ENCODE measurements at regions not wholly inside any gene's neighbourhood (a gene's known extent, or its start where the extent isn't known, plus 50 kb on each side); places are given as distances from the start of the nearest gene placed in this dataset.
"Not testable (repeated sequence)": the region's sequence is repeated elsewhere in the genome, so short reads cannot be mapped to it uniquely, and the experiment has no call there.

GRCh38 chr13:87736849-87737385, 65.7 kb downstream of the SLITRK5 start:
- DNase-seq (ENCODE audit: low read depth): peak; percentile 4

GRCh38 chr13:87754097-87754496, 82.9 kb downstream of the SLITRK5 start:
- DNase-seq (ENCODE audit: low read depth): no peak

- DNase-seq (ENCODE audit: low read depth): no peak
These were observed 98.3 kb downstream of the SLITRK5 start for GRCh38 chr13:87769445-87769844.

GRCh38 chr13:87777387-87777786, 106.2 kb downstream of the SLITRK5 start:
- peak; percentile 41 for DNase-seq (ENCODE audit: low read depth)

GRCh38 chr13:87778128-87778527, 107.0 kb downstream of the SLITRK5 start:
- no peak for DNase-seq (ENCODE audit: low read depth)

GRCh38 chr13:87779426-87779825, 108.3 kb downstream of the SLITRK5 start:
- no peak for DNase-seq (ENCODE audit: low read depth)

GRCh38 chr13:87783366-87783765, 112.2 kb downstream of the SLITRK5 start:
- no peak for DNase-seq (ENCODE audit: low read depth)

GRCh38 chr13:87788363-87788762, 117.2 kb downstream of the SLITRK5 start:
- no peak for DNase-seq (ENCODE audit: low read depth)

- DNase-seq (ENCODE audit: low read depth): no peak
These were observed 121.7 kb downstream of the SLITRK5 start for GRCh38 chr13:87792878-87793277.

- DNase-seq (ENCODE audit: low read depth): no peak
These were observed 127.4 kb downstream of the SLITRK5 start for GRCh38 chr13:87798536-87798935.

- peak; percentile 45 for DNase-seq (ENCODE audit: low read depth)
These were observed 139.2 kb downstream of the SLITRK5 start for GRCh38 chr13:87810391-87810801.

GRCh38 chr13:87810920-87811344, 139.8 kb downstream of the SLITRK5 start:
- no peak for DNase-seq (ENCODE audit: low read depth)

- no peak for DNase-seq (ENCODE audit: low read depth)
These were observed 143.2 kb downstream of the SLITRK5 start for GRCh38 chr13:87814403-87814802.

- peak; percentile 4 for DNase-seq (ENCODE audit: low read depth)
These were observed 149.1 kb downstream of the SLITRK5 start for GRCh38 chr13:87820241-87820640.

GRCh38 chr13:87821512-87821911, 150.3 kb downstream of the SLITRK5 start:
- DNase-seq (ENCODE audit: low read depth): peak; percentile 6

- not testable (repeated sequence) for DNase-seq (ENCODE audit: low read depth)
These were observed 155.1 kb downstream of the SLITRK5 start for GRCh38 chr13:87826301-87826700.

GRCh38 chr13:87827479-87827878, 156.3 kb downstream of the SLITRK5 start:
- peak; percentile 92 for DNase-seq (ENCODE audit: low read depth)

GRCh38 chr13:87837522-87837921, 166.4 kb downstream of the SLITRK5 start:
- no peak for DNase-seq (ENCODE audit: low read depth)

- no peak for DNase-seq (ENCODE audit: low read depth)
These were observed 166.8 kb downstream of the SLITRK5 start for GRCh38 chr13:87837946-87838345.

- DNase-seq (ENCODE audit: low read depth): no peak
These were observed 180.2 kb downstream of the SLITRK5 start for GRCh38 chr13:87851410-87851809.

GRCh38 chr13:87855553-87855952, 184.4 kb downstream of the SLITRK5 start:
- DNase-seq (ENCODE audit: low read depth): no peak

GRCh38 chr13:87859261-87859660, 188.1 kb downstream of the SLITRK5 start:
- no peak for DNase-seq (ENCODE audit: low read depth)

- DNase-seq (ENCODE audit: low read depth): no peak
These were observed 196.3 kb downstream of the SLITRK5 start for GRCh38 chr13:87867426-87867825.

GRCh38 chr13:87868731-87869130, 197.6 kb downstream of the SLITRK5 start:
- DNase-seq (ENCODE audit: low read depth): no peak

All from renal cortical epithelial cell (primary cell).